NCI-H82 treated with DMSO at 0.1 percent for 48 hours (cell line): ENCODE measurements at regions not wholly inside any gene's neighbourhood (a gene's known extent, or its start where the extent isn't known, plus 50 kb on each side); places are given as distances from the start of the nearest gene placed in this dataset.

Experiments used
- DNase-seq: peaks from one replicate; lab custom pipeline; 2025; ENCODE audit not compliant: unreplicated experiment; lab: John Stamatoyannopoulos, UW

- DNase-seq, result no peak
Measured at GRCh38 chr12:75579552-75579951, 68.1 kb upstream of the KRR1 start.

- DNase-seq, result no peak
Measured at GRCh38 chr12:75578546-75578945, 67.1 kb upstream of the KRR1 start.

- DNase-seq, result no peak
Measured at GRCh38 chr12:75577812-75578211, 66.4 kb upstream of the KRR1 start.

- no peak for DNase-seq
Measured at GRCh38 chr12:75571656-75572205, 60.3 kb upstream of the KRR1 start.

- no peak for DNase-seq
Measured at GRCh38 chr12:75571204-75571603, 59.8 kb upstream of the KRR1 start.

GRCh38 chr12:75568801-75569200 is 57.4 kb upstream of the KRR1 start:
- DNase-seq, result no peak

GRCh38 chr12:75568393-75568792 is 57.0 kb upstream of the KRR1 start:
- no peak for DNase-seq

- DNase-seq, result no peak
Measured at GRCh38 chr12:75565795-75566194, 54.4 kb upstream of the KRR1 start.

- no peak for DNase-seq
Measured at GRCh38 chr12:75564852-75565251, 53.4 kb upstream of the KRR1 start.

- no peak for DNase-seq
Measured at GRCh38 chr12:75564398-75564797, 53.0 kb upstream of the KRR1 start.

GRCh38 chr12:75563351-75563750 is 51.9 kb upstream of the KRR1 start:
- DNase-seq, result no peak

- DNase-seq, result no peak
Measured at GRCh38 chr12:75561921-75562320, 50.5 kb upstream of the KRR1 start.
